Nephron progenitor cell (in vitro differentiated cells): ENCODE measurements at regions not wholly inside any gene's neighbourhood (a gene's known extent, or its start where the extent isn't known, plus 50 kb on each side); places are given as distances from the start of the nearest gene placed in this dataset.

Experiments used
- DNase-seq: peaks from one replicate; pipeline ENCODE4 v3.0.0; 2021
- H3K27ac Mint-ChIP-seq: 2 replicates; pipeline ENCODE4 v1.8.0; 2021; ENCODE audit warnings: mild to moderate bottlenecking, moderate library complexity, mixed read lengths
- H3K27me3 Mint-ChIP-seq: 2 replicates; pipeline ENCODE4 v1.8.0; 2021; ENCODE audit warnings: mild to moderate bottlenecking, low read depth, mixed read lengths; ENCODE audit not compliant: poor library complexity
- H3K36me3 Mint-ChIP-seq: 2 replicates; pipeline ENCODE4 v1.8.0; 2021; ENCODE audit warnings: low read depth, mixed read lengths
- H3K4me1 Mint-ChIP-seq: 2 replicates; pipeline ENCODE4 v1.8.0; 2021; ENCODE audit warnings: mixed read lengths
- H3K4me3 Mint-ChIP-seq: 2 replicates; pipeline ENCODE4 v1.8.0; 2021; ENCODE audit warnings: mild to moderate bottlenecking, moderate library complexity, mixed read lengths
- H3K9me3 Mint-ChIP-seq: 2 replicates; pipeline ENCODE4 v1.8.0; 2021; ENCODE audit warnings: mild to moderate bottlenecking, moderate library complexity, mixed read lengths
- CTCF ChIP-seq: fragments of 200-600 bp; sonication (generic); IDR thresholded peaks from 2 replicates; pipeline ENCODE4 v1.5.0; 2021; ENCODE audit warnings: antibody characterized with exemption

GRCh38 chr4:126710935-126711334 is 921.8 kb upstream of the INTU start:
- Mint-ChIP-seq H3K36me3 (no peaks in the 10 kb centered on the region), H3K9me3 (no peaks in the 10 kb centered on the region), H3K4me3 (no peak overlapping the region), H3K27me3 (no peaks in the 10 kb centered on the region), H3K4me1 (no peaks in the 10 kb centered on the region), H3K27ac (no peak overlapping the region)
- TF ChIP-seq CTCF, result no peak
- DNase-seq, result no peak

- no peaks in the 10 kb centered on the region for H3K4me1 Mint-ChIP-seq
- no peaks in the 10 kb centered on the region for H3K36me3 Mint-ChIP-seq
- no peak overlapping the region for H3K27ac Mint-ChIP-seq
- H3K4me3 Mint-ChIP-seq, result no peak overlapping the region
- H3K27me3 Mint-ChIP-seq, result no peaks in the 10 kb centered on the region
- DNase-seq, result no peak
- TF ChIP-seq CTCF, result no peak
- H3K9me3 Mint-ChIP-seq, result no peaks in the 10 kb centered on the region
These were observed 917.7 kb upstream of the INTU start for GRCh38 chr4:126715067-126715466.

GRCh38 chr4:126715681-126716080 is 917.1 kb upstream of the INTU start:
- no peak for DNase-seq
- no peak for TF ChIP-seq CTCF
- Mint-ChIP-seq H3K27me3 (no peaks in the 10 kb centered on the region), H3K9me3 (no peaks in the 10 kb centered on the region), H3K4me3 (no peak overlapping the region), H3K4me1 (no peaks in the 10 kb centered on the region), H3K36me3 (no peaks in the 10 kb centered on the region), H3K27ac (no peak overlapping the region)

GRCh38 chr4:126718136-126718535 is 914.6 kb upstream of the INTU start:
- DNase-seq, result no peak
- Mint-ChIP-seq H3K27me3 (no peaks in the 10 kb centered on the region), H3K4me3 (no peak overlapping the region), H3K27ac (no peak overlapping the region), H3K36me3 (no peaks in the 10 kb centered on the region), H3K4me1 (no peaks in the 10 kb centered on the region), H3K9me3 (no peaks in the 10 kb centered on the region)
- TF ChIP-seq CTCF, result no peak

- no peaks in the 10 kb centered on the region for H3K9me3 Mint-ChIP-seq
- H3K4me1 Mint-ChIP-seq, result no peaks in the 10 kb centered on the region
- H3K36me3 Mint-ChIP-seq, result no peaks in the 10 kb centered on the region
- H3K27me3 Mint-ChIP-seq, result no peaks in the 10 kb centered on the region
- TF ChIP-seq CTCF, result no peak
- no peak overlapping the region for H3K27ac Mint-ChIP-seq
- H3K4me3 Mint-ChIP-seq, result no peak overlapping the region
- no peak for DNase-seq
These were observed 912.9 kb upstream of the INTU start for GRCh38 chr4:126719852-126720251.

- H3K36me3 Mint-ChIP-seq, result no peaks in the 10 kb centered on the region
- no peak for DNase-seq
- H3K4me1 Mint-ChIP-seq, result no peaks in the 10 kb centered on the region
- no peak overlapping the region for H3K27ac Mint-ChIP-seq
- TF ChIP-seq CTCF, result no peak
- H3K4me3 Mint-ChIP-seq, result no peak overlapping the region
- no peaks in the 10 kb centered on the region for H3K9me3 Mint-ChIP-seq
- H3K27me3 Mint-ChIP-seq, result no peaks in the 10 kb centered on the region
These were observed 906.9 kb upstream of the INTU start for GRCh38 chr4:126725906-126726305.
